Peyer's patch (tissue), 4 donors: ENCODE measurements at regions not wholly inside any gene's neighbourhood (a gene's known extent, or its start where the extent isn't known, plus 50 kb on each side); places are given as distances from the start of the nearest gene placed in this dataset.
A peak's percentile ranks its signal among the peaks of the same experiment; 100 is the strongest.

ENCODE experiments used
- DNase-seq, 3 donors: peaks; one replicate each; pipeline ENCODE4 v3.0.0-alpha.2; 2017 to 2019
- H3K27ac ChIP-seq, 4 donors: fragments of 200-600 bp; sonication (generic); one replicate each; pipeline ENCODE4 v1.5.1; 2016 to 2019
- H3K27me3 ChIP-seq, 2 donors: fragments of 200-600 bp; sonication (generic); one replicate each; pipeline ENCODE4 v1.5.1; 2019
- H3K36me3 ChIP-seq, 3 donors: fragments of 200-600 bp; sonication (generic); one replicate each; pipeline ENCODE4 v1.5.1; 2016 to 2019
- H3K4me1 ChIP-seq, 4 donors: fragments of 200-600 bp; sonication (generic); one replicate each; pipeline ENCODE4 v1.5.1; 2016 to 2019
- H3K4me3 ChIP-seq, 4 donors: fragments of 200-600 bp; sonication (generic); 1 replicate in 3 of 4; 2 replicates in 1 of 4; pipeline ENCODE4 v1.5.1; 2016 to 2019; ENCODE audit warnings: mild to moderate bottlenecking in 1 of 4
- H3K9me3 ChIP-seq, 4 donors: fragments of 200-600 bp; sonication (generic); one replicate each; pipeline ENCODE4 v1.5.1; 2016 to 2019; ENCODE audit warnings: mild to moderate bottlenecking in 1 of 4
- CTCF ChIP-seq, 6 experiments: fragments of 450-650 bp in 4 of 6; fragments of 200-600 bp in 2 of 6; sonication (generic) in 1 of 6; IDR thresholded peaks; one replicate each; pipeline ENCODE4 v1.5.1; 2017 to 2019; ENCODE audit warnings: antibody characterized with exemption in 6 of 6, mild to moderate bottlenecking in 3 of 6, moderate library complexity in 1 of 6
- POLR2A ChIP-seq, 2 donors: fragments of 450-650 bp; IDR thresholded peaks; one replicate each; pipeline ENCODE4 v1.5.1; 2017; ENCODE audit warnings: antibody characterized with exemption in 2 of 2, mild to moderate bottlenecking in 2 of 2, moderate library complexity in 2 of 2

GRCh38 chr16:86362155-86362849 is 148.0 kb upstream of the FOXF1 start:
- no peak for DNase-seq
- Histone ChIP-seq H3K27me3 (no peaks in the 10 kb centered on the region), H3K27ac (peak overlapping the region in 1 of 4 donors; percentile 81), H3K4me3 (no peak overlapping the region), H3K4me1 (no peaks in the 10 kb centered on the region), H3K36me3 (no peaks in the 10 kb centered on the region), H3K9me3 (no peaks in the 10 kb centered on the region)
- TF ChIP-seq CTCF (IDR thresholded peaks at IDR 0.05) (no peak), POLR2A (IDR thresholded peaks at IDR 0.05) (no peak)

GRCh38 chr16:86363057-86363490 is 147.3 kb upstream of the FOXF1 start:
- TF ChIP-seq CTCF (IDR thresholded peaks at IDR 0.05) (no peak), POLR2A (IDR thresholded peaks at IDR 0.05) (no peak)
- Histone ChIP-seq H3K36me3 (no peaks in the 10 kb centered on the region), H3K27me3 (no peaks in the 10 kb centered on the region), H3K27ac (peak overlapping the region in 1 of 4 donors; percentile 81), H3K9me3 (no peaks in the 10 kb centered on the region), H3K4me1 (no peaks in the 10 kb centered on the region), H3K4me3 (no peak overlapping the region)
- peak in 1 of 3 donors; percentile 8 for DNase-seq

GRCh38 chr16:86363836-86364618 is 146.3 kb upstream of the FOXF1 start:
- H3K4me3 ChIP-seq, result no peak overlapping the region

GRCh38 chr16:86364653-86365380 is 145.5 kb upstream of the FOXF1 start:
- no peaks in the 10 kb centered on the region for H3K36me3 ChIP-seq
- no peaks in the 10 kb centered on the region for H3K27me3 ChIP-seq
- no peaks in the 10 kb centered on the region for H3K9me3 ChIP-seq
- peak overlapping the region in 2 of 4 donors; percentile 53 to 81 for H3K27ac ChIP-seq
- no peak for DNase-seq
- no peaks in the 10 kb centered on the region for H3K4me1 ChIP-seq
- no peak overlapping the region for H3K4me3 ChIP-seq
- TF ChIP-seq CTCF (IDR thresholded peaks at IDR 0.05) (no peak), POLR2A (IDR thresholded peaks at IDR 0.05) (no peak)

More at GRCh38 chr16:86363836-86364618, 146.3 kb upstream of the FOXF1 start:
- no peaks in the 10 kb centered on the region for H3K4me1 ChIP-seq
- no peaks in the 10 kb centered on the region for H3K27me3 ChIP-seq
- peak overlapping the region in 2 of 4 donors; percentile 2 to 81 for H3K27ac ChIP-seq
- no peak for TF ChIP-seq CTCF (IDR thresholded peaks at IDR 0.05)
- TF ChIP-seq POLR2A (IDR thresholded peaks at IDR 0.05), result no peak
- no peak for DNase-seq
- no peaks in the 10 kb centered on the region for H3K9me3 ChIP-seq
- H3K36me3 ChIP-seq, result no peaks in the 10 kb centered on the region

- Histone ChIP-seq H3K27ac (peak overlapping the region; percentile 21 to 81 (median 47)), H3K36me3 (no peaks in the 10 kb centered on the region), H3K4me3 (no peak overlapping the region), H3K27me3 (no peaks in the 10 kb centered on the region), H3K9me3 (no peaks in the 10 kb centered on the region), H3K4me1 (no peaks in the 10 kb centered on the region)
- no peak for TF ChIP-seq POLR2A (IDR thresholded peaks at IDR 0.05)
- TF ChIP-seq CTCF (IDR thresholded peaks at IDR 0.05), result no peak
- DNase-seq, result no peak
Observed at GRCh38 chr16:86365513-86366273, 144.6 kb upstream of the FOXF1 start.
